Limb (tissue), 2 donors: ENCODE measurements at regions not wholly inside any gene's neighbourhood (a gene's known extent, or its start where the extent isn't known, plus 50 kb on each side); places are given as distances from the start of the nearest gene placed in this dataset.
A peak's percentile ranks its signal among the peaks of the same experiment; 100 is the strongest.
"Not testable (repeated sequence)": the region's sequence is repeated elsewhere in the genome, so short reads cannot be mapped to it uniquely, and the experiment has no call there.

Source experiments
- DNase-seq, 2 donors: peaks; one replicate each; pipeline ENCODE4 v3.0.0-alpha.2; 2016; ENCODE audit errors: extremely low spot score in 2 of 2

- DNase-seq = no peak
Measured at GRCh38 chr12:62158461-62159360, 101.5 kb upstream of the USP15 start.

- DNase-seq = no peak
Measured at GRCh38 chr12:62162214-62162613, 98.0 kb upstream of the USP15 start.

GRCh38 chr12:62163368-62163767 lies 96.8 kb upstream of the USP15 start:
- DNase-seq = no peak

- no peak for DNase-seq
Measured at GRCh38 chr12:62164036-62164435, 96.2 kb upstream of the USP15 start.

DNA sequence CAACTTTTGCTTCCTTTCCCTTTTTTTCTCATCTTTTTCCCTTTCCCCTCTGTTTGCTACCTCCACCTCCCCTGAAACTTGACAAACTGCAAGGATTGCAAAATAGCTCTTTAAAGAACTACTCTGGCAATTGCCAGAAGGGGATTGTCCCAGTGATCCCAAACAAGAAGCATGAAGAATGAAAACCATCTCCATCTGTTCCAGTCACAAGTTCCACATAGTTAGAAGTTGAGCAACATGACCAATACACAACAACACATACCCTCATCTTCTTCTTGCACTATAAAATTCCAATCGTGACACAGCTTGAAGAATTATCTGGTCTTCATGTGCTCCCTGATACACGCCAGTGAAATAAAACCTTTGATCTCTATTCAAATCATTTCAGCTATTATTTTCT lies 93.7 kb upstream of the USP15 start:
- no peak for DNase-seq

GRCh38 chr12:62168411-62168810 lies 91.8 kb upstream of the USP15 start:
- DNase-seq = no peak

GRCh38 chr12:62170241-62170640 lies 90.0 kb upstream of the USP15 start:
- no peak for DNase-seq

DNA sequence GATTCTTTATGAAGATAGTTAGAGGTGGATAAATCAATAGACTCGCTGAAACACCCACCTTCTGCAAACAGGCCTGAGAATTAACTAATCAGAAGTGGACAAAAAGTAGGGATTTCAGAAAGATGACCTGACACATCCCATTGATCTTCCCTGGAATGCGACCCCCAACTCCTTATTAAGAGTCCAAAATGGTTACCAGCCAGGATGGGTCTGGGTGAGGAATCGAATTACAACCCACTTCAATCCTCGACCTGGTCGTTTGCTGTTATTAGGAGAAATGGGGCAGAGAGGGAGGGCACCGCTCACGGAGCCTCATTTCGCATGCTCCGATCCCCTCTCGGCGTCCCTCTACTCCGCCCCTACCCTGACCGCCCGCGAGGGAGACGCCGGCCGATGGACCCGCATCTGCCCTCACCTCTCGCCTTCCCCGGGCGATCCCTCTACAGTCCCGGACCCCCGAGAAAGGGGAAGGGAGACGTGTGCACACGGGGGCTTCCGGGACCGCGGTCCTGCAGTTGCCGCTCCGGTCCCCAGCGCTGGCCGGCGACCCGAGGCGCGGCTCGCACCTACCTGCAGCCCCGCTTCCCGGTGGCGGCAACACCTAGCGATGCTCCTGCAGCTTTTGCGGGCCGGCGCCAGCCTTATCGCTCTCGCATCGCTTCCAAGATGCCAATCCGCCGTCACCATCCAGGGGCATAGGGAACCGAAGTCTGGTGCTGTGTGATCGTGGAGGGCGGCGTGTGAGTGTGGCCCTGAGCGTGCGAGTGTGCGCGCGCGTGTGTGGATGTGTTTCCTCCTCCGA lies 69.3 kb upstream of the USP15 start:
- peak in 1 of 2 donors; percentile 58 for DNase-seq

GRCh38 chr12:62191491-62192179 lies 68.6 kb upstream of the USP15 start:
- DNase-seq = peak in 1 of 2 donors; percentile 67

DNA sequence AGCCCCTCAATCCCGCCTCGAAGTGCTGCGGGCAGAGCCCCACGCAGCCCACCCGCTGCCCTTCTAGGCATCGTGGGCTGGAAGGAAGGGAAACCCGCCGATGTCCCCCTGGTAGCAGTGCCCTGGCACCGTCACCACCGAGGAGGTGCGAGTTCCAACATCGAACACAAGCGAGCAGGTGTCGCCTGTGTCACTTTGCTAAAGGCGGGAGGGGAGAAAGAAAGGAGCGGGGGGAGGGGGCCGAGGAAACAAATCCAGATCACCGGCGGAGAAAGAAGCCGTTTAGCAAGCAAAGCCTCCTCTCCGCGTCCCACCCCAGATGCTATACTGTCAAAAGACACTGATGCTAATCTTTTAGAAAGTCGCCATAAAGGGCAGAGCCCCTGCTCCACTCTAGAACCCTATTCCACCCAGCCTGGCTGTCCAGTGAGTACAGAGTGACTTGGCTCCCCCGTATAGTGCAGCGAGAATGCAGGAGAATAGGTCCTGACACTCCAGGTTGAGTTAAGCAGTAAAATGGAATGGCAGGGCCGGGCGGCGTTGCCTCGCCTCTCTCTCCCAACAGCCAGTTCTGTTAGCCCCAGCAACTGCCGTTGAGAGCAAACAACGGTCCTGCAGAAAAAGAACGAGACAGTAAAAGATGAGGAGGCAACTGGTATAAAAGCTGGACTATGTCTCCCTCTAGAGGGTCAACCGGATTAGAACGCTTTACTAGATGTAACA lies 67.9 kb upstream of the USP15 start:
- peak; percentile 72 to 91 for DNase-seq

GRCh38 chr12:62192903-62193250 lies 67.3 kb upstream of the USP15 start:
- no peak for DNase-seq

DNA sequence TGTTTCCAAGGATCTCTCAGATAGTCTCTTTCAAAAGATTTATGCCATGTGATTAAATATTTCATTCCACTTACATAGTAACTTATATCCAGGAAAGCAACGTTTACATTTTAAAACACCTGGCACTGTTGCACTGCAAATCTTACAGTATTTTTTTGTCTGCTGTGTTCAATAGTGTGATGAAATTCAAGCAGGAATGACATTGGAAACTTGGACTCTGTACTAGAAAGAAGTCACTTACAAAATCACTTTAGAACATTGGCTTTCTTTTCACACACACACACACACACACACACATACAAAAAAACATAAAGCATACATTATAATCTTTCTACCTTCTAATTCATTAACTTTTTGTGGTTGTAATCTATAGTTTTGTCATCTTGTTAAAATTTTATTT lies 66.2 kb upstream of the USP15 start:
- DNase-seq = no peak

- no peak for DNase-seq
Measured at GRCh38 chr12:62194616-62195015, 65.6 kb upstream of the USP15 start.

GRCh38 chr12:62196146-62196545 lies 64.1 kb upstream of the USP15 start:
- DNase-seq = no peak

- not testable (repeated sequence) for DNase-seq
Measured at GRCh38 chr12:62202861-62203260, 57.3 kb upstream of the USP15 start.

- no peak for DNase-seq
Measured at GRCh38 chr12:62205346-62205745, 54.9 kb upstream of the USP15 start.

- DNase-seq = no peak
Measured at GRCh38 chr12:62207248-62207647, 53.0 kb upstream of the USP15 start.
